ENCODE measurements at regions not wholly inside any gene's neighbourhood (a gene's known extent, or its start where the extent isn't known, plus 50 kb on each side); places are given as distances from the start of the nearest gene placed in this dataset.
A peak's percentile ranks its signal among the peaks of the same experiment; 100 is the strongest.
"Not testable (repeated sequence)": the region's sequence is repeated elsewhere in the genome, so short reads cannot be mapped to it uniquely, and the experiment has no call there.

DNA sequence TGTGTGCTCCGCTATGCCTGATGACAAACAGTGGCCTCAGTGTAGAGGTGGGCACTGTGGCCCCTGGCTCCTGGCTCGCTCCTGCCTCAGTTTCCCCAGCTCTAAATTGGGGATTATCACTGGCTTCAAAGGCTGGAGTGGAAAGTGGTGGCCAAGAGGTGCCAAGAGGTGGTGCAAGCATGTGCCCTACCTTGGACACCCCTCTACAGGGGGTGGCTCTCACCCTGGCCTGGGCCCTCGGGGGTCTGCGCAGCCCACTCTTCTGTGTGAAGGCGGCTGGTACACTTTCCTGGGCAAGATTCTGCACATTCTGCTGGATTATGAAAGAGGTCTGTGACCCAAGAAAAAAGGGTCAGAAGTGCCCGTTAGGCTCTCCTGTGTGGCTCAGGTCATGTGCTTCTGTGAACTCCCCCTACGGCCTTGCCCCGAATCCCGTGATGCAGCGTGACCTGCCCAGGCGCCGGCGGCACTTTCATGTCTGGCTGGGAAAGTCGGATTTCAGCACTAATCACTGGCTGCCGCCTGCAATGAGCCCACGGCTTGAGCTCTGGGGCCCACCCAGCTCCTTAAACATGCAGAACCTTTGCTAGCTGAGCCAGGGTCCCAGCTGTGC is 57.3 kb upstream of the SPN start:
- DNase-seq (ENCODE audit: low spot score): peak; percentile 95
- H2AFZ ChIP-seq (ENCODE audit: low read length); in situ Hi-C loops (cut with HindIII; ENCODE audit: extremely low pct_ligation_motif_present, low pct_unique_long_range_greater_than_20kb); H3K27me3 ChIP-seq (ENCODE audit: control insufficient read depth in 1 of 2, insufficient read depth in 2 of 2, low read length in 2 of 2); intact Hi-C loops (cut with micrococcal nuclease; ENCODE audit: unreplicated experiment); H3K9me3 ChIP-seq (ENCODE audit: low read length); H3K36me3 ChIP-seq (replicated peaks in 1 of 2; ENCODE audit: control insufficient read depth in 1 of 2, insufficient read depth in 2 of 2, low read length in 2 of 2); H4K20me1 ChIP-seq (ENCODE audit: insufficient read depth, low read length); CTCF ChIA-PET (ENCODE audit: low intra/inter-chr PET ratio, low total read pairs); H3K79me2 ChIP-seq (ENCODE audit: insufficient read depth, low read length); POLR2A ChIA-PET: not testable (repeated sequence)
- TSS peak; percentile 62 for BruUV-seq (replicated peaks)
- Histone ChIP-seq H3K9ac (ENCODE audit: insufficient read depth, low read depth, low read length) (peak overlapping the region; percentile 53), H3K4me1 (ENCODE audit: insufficient read depth, low read length) (peaks cover 71% of the 10 kb centered on the region), H3K27ac (ENCODE audit: extremely low read length, insufficient read depth, low read length) (peak overlapping the region; percentile 85), H3K4me3 (replicated peaks in 1 of 3; ENCODE audit: insufficient read depth in 1 of 3, low read depth in 2 of 3, low read length in 3 of 3) (peak overlapping the region in 1 of 3 experiments; percentile 62; a peak in 2 of 6 replicates), H3K4me2 (ENCODE audit: low read depth, low read length) (peak overlapping the region; percentile 72)
- 0% methylated on average over 13 of the region's 16 CpGs for WGBS (ENCODE audit: low lambda C conversion rate)
- peak; percentile 80 for FAIRE-seq
- peak; percentile 67 for ATAC-seq
- TF ChIP-seq, protein P1, sequence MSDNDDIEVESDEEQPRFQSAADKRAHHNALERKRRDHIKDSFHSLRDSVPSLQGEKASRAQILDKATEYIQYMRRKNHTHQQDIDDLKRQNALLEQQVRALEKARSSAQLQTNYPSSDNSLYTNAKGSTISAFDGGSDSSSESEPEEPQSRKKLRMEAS (IDR thresholded peaks at IDR 0.05): peak; percentile 67
- TF ChIP-seq HDAC1 (CRISPR knock-in tag; IDR thresholded peaks at IDR 0.05): peak; percentile 69
- TF ChIP-seq MIER2 (CRISPR knock-in tag; IDR thresholded peaks at IDR 0.05): peak; percentile 39; the same call in 1 of the 2 replicates
- 0 out of 2 replicates have a peak, but pooled peaks have one; percentile 35 for TF ChIP-seq ZBTB20 (CRISPR knock-in tag; IDR thresholded peaks at IDR 0.05; ENCODE audit: borderline replicate concordance, low read depth)
- peak; percentile 88 for TF ChIP-seq ZNF205 (CRISPR knock-in tag; IDR thresholded peaks at IDR 0.05)
- TF ChIP-seq CBFB (CRISPR knock-in tag; IDR thresholded peaks at IDR 0.05): peak; percentile 67
- peak; percentile 73; the same call in 1 of the 2 replicates for TF ChIP-seq RFXAP (CRISPR knock-in tag; IDR thresholded peaks at IDR 0.05; ENCODE audit: borderline replicate concordance)
- peak; percentile 62 for TF ChIP-seq GATAD1 (CRISPR knock-in tag; IDR thresholded peaks at IDR 0.05)
- peak; percentile 78 for TF ChIP-seq ISL2 (CRISPR knock-in tag; IDR thresholded peaks at IDR 0.05)
- TF ChIP-seq, protein P2, sequence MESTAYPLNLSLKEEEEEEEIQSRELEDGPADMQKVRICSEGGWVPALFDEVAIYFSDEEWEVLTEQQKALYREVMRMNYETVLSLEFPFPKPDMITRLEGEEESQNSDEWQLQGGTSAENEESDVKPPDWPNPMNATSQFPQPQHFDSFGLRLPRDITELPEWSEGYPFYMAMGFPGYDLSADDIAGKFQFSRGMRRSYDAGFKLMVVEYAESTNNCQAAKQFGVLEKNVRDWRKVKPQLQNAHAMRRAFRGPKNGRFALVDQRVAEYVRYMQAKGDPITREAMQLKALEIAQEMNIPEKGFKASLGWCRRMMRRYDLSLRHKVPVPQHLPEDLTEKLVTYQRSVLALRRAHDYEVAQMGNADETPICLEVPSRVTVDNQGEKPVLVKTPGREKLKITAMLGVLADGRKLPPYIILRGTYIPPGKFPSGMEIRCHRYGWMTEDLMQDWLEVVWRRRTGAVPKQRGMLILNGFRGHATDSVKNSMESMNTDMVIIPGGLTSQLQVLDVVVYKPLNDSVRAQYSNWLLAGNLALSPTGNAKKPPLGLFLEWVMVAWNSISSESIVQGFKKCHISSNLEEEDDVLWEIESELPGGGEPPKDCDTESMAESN (CRISPR knock-in tag; conservative IDR thresholded peaks at IDR 0.05): peak; percentile 50; the same call in 1 of the 2 replicates
- TF ChIP-seq ELF3 (CRISPR knock-in tag; IDR thresholded peaks at IDR 0.05): 0 out of 2 replicates have a peak, but pooled peaks have one; percentile 50
- TF ChIP-seq PHF21A (CRISPR knock-in tag; IDR thresholded peaks at IDR 0.05): peak; percentile 65; the same call in 1 of the 2 replicates
- TF ChIP-seq MED13 (CRISPR knock-in tag; IDR thresholded peaks at IDR 0.05): peak; percentile 98
- peak; percentile 87 for TF ChIP-seq HDAC2 (CRISPR knock-in tag; IDR thresholded peaks at IDR 0.05)
- peak; percentile 62; the same call in 1 of the 2 replicates for TF ChIP-seq FOXJ3 (CRISPR knock-in tag; IDR thresholded peaks at IDR 0.05; ENCODE audit: borderline replicate concordance)
- TF ChIP-seq, protein P3, sequence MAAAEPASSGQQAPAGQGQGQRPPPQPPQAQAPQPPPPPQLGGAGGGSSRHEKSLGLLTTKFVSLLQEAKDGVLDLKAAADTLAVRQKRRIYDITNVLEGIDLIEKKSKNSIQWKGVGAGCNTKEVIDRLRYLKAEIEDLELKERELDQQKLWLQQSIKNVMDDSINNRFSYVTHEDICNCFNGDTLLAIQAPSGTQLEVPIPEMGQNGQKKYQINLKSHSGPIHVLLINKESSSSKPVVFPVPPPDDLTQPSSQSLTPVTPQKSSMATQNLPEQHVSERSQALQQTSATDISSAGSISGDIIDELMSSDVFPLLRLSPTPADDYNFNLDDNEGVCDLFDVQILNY (CRISPR knock-in tag; conservative IDR thresholded peaks at IDR 0.05): 0 out of 2 replicates have a peak, but pooled peaks have one; percentile 49
- TF ChIP-seq, protein P4, sequence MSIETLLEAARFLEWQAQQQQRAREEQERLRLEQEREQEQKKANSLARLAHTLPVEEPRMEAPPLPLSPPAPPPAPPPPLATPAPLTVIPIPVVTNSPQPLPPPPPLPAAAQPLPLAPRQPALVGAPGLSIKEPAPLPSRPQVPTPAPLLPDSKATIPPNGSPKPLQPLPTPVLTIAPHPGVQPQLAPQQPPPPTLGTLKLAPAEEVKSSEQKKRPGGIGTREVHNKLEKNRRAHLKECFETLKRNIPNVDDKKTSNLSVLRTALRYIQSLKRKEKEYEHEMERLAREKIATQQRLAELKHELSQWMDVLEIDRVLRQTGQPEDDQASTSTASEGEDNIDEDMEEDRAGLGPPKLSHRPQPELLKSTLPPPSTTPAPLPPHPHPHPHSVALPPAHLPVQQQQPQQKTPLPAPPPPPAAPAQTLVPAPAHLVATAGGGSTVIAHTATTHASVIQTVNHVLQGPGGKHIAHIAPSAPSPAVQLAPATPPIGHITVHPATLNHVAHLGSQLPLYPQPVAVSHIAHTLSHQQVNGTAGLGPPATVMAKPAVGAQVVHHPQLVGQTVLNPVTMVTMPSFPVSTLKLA (IDR thresholded peaks at IDR 0.05): peak; percentile 36; the same call in 1 of the 2 replicates
- TF ChIP-seq, protein P5, sequence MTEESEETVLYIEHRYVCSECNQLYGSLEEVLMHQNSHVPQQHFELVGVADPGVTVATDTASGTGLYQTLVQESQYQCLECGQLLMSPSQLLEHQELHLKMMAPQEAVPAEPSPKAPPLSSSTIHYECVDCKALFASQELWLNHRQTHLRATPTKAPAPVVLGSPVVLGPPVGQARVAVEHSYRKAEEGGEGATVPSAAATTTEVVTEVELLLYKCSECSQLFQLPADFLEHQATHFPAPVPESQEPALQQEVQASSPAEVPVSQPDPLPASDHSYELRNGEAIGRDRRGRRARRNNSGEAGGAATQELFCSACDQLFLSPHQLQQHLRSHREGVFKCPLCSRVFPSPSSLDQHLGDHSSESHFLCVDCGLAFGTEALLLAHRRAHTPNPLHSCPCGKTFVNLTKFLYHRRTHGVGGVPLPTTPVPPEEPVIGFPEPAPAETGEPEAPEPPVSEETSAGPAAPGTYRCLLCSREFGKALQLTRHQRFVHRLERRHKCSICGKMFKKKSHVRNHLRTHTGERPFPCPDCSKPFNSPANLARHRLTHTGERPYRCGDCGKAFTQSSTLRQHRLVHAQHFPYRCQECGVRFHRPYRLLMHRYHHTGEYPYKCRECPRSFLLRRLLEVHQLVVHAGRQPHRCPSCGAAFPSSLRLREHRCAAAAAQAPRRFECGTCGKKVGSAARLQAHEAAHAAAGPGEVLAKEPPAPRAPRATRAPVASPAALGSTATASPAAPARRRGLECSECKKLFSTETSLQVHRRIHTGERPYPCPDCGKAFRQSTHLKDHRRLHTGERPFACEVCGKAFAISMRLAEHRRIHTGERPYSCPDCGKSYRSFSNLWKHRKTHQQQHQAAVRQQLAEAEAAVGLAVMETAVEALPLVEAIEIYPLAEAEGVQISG (CRISPR knock-in tag; IDR thresholded peaks at IDR 0.05): peak; percentile 68

All from HepG2 (cell line).